GM12873 (cell line): ENCODE measurements at regions not wholly inside any gene's neighbourhood (a gene's known extent, or its start where the extent isn't known, plus 50 kb on each side); places are given as distances from the start of the nearest gene placed in this dataset.
A peak's percentile ranks its signal among the peaks of the same experiment; 100 is the strongest.

Experiments
- CTCF ChIP-seq: IDR thresholded peaks from 2 replicates; pipeline ENCODE4 v1.5.1; 2012; ENCODE audit warnings: low read depth, mild to moderate bottlenecking, moderate library complexity, low read length, control low read depth; ENCODE audit not compliant: insufficient read depth; ENCODE audit errors: missing control alignments

DNA sequence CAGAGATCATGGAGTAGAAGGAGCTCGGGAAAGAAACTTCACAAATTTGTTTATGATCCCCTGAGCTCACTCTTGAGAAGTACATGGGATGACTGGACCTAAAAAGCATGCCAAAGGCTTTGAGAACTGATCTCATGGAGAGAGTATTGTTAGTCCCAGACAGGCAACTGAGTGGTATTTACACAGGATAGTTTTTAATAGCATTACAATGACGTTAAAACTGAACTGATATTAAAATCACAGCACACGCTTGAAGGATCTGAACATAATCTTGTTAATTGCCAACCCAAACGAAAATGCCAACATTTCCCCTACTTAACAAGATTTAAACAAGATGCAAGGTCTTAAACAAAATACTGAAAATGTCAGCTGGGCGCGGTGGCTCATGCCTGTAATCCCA, 113.2 kb upstream of the NLGN1 start:
- TF ChIP-seq CTCF: no peak

GRCh38 chr3:173275740-173276139, 121.8 kb upstream of the NLGN1 start:
- peak; percentile 44 for TF ChIP-seq CTCF

GRCh38 chr3:173273838-173274237, 123.7 kb upstream of the NLGN1 start:
- TF ChIP-seq CTCF: no peak

DNA sequence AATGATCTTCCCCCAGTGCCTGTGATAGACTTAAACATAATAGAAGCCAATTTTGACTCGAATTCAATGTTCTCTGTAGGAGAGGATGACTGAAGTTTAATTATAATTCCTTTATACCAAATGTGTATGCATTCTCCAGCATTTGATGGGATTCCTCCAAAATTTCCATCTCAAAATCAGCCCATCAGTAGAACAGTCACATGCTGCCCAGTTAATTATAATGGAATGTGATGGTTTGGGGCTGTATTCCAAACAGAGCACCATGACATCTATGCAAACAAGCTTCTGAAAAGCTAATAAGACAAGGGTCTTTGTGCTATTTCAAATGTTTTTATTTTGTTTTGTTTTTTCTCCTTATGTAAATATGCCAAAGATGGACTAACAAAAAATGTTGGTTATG, 127.7 kb upstream of the SPATA16 start:
- no peak for TF ChIP-seq CTCF

- TF ChIP-seq CTCF: no peak
These were observed 126.7 kb upstream of the SPATA16 start for GRCh38 chr3:173267716-173268115.

- no peak for TF ChIP-seq CTCF
These were observed 125.4 kb upstream of the SPATA16 start for GRCh38 chr3:173266441-173266840.

- no peak for TF ChIP-seq CTCF
These were observed 117.7 kb upstream of the SPATA16 start for GRCh38 chr3:173258697-173259096.

DNA sequence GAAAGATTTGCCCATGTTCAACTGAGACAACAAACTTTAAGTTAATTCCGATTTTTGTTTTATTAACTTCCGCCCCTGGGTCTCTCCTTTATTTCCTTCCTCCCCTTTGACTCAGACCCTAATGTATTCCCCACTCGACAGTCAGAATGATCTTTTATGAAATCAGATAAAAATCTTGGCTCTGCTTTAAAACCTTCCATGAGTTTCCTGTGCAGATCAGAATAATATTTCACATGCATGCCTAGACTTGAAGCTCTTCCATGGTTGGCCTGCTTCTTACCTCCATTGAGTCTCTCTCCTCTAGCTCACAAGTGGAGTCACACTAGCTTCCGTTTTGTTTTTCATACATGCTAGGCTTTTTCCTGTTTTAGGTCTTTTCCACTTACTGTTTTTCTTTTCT, 116.8 kb upstream of the SPATA16 start:
- no peak for TF ChIP-seq CTCF
